ENCODE measurements at regions not wholly inside any gene's neighbourhood (a gene's known extent, or its start where the extent isn't known, plus 50 kb on each side); places are given as distances from the start of the nearest gene placed in this dataset.

DNA sequence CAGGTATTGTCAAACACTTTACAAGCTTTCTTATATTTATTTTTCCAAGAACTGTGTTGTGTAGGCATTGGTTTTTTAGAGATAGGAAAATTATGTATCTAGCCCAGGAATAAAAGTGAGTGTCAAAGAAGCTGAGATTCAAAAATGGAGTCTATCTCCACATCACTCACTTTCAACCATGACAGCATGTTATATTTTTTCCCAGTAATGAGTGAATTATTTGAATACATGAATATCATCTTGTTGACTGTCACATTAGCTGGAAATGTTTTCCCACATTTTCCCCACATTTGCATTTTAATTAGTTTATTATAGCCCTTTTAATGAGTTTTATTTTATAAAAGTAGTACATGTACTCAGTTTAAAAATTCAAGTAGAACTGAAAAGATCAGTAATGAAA, 693.7 kb downstream of the PCDH18 start:
- TF ChIP-seq, protein P1, sequence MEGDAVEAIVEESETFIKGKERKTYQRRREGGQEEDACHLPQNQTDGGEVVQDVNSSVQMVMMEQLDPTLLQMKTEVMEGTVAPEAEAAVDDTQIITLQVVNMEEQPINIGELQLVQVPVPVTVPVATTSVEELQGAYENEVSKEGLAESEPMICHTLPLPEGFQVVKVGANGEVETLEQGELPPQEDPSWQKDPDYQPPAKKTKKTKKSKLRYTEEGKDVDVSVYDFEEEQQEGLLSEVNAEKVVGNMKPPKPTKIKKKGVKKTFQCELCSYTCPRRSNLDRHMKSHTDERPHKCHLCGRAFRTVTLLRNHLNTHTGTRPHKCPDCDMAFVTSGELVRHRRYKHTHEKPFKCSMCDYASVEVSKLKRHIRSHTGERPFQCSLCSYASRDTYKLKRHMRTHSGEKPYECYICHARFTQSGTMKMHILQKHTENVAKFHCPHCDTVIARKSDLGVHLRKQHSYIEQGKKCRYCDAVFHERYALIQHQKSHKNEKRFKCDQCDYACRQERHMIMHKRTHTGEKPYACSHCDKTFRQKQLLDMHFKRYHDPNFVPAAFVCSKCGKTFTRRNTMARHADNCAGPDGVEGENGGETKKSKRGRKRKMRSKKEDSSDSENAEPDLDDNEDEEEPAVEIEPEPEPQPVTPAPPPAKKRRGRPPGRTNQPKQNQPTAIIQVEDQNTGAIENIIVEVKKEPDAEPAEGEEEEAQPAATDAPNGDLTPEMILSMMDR (IDR thresholded peaks at IDR 0.05; ENCODE audit: control insufficient read depth, insufficient read depth, low read depth, low read length, missing control alignments): no peak
- H3K4me3 ChIP-seq (ENCODE audit: control insufficient read depth, low read depth, low read length): no peak overlapping the region
- DNase-seq (ENCODE audit: low read depth): no peak

DNA sequence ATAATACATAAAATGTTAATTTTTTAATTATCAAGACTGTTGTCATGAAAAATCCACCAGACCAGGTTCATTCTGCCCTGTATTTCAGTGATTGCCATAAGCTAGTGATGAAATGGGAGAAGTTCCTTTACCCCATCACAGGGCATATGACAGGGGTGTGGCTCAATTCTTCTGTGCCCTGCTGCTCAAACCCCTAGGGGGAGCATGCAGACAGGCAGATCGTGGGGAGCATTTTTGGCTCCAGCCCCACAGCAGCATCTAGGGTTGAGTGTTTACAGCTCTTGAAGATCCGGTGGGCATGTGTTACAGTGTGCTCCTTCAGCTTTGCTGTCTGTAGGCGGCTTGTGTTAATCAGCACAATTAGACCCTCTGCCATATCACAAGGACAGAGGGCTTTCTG, 700.7 kb downstream of the PCDH18 start:
- H3K4me3 ChIP-seq (ENCODE audit: control insufficient read depth, low read depth, low read length): no peak overlapping the region
- TF ChIP-seq, protein P1 (IDR thresholded peaks at IDR 0.05; ENCODE audit: control insufficient read depth, insufficient read depth, low read depth, low read length, missing control alignments): no peak
- no peak for DNase-seq (ENCODE audit: low read depth)

DNA sequence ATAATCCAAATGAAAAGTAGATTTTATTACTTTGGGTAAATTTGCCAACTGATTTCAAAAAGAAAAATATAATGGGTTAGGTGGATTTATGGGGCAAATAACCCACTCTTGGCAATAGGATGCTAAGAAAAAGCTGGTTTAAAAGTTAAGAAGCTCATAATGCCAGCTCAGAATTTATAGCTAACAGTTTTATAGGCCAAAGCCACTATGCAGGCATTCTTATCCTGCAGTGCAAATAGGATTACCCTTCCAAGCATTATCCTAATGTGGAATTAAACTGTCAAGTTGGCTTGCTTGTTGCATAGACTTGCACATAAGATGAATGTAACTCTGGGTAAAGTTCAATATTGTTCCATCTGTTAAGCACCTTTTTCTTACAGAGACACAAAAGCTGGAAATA, 703.0 kb downstream of the PCDH18 start:
- TF ChIP-seq, protein P1 (IDR thresholded peaks at IDR 0.05; ENCODE audit: control insufficient read depth, insufficient read depth, low read depth, low read length, missing control alignments): no peak
- no peak for DNase-seq (ENCODE audit: low read depth)
- no peak overlapping the region for H3K4me3 ChIP-seq (ENCODE audit: control insufficient read depth, low read depth, low read length)

DNA sequence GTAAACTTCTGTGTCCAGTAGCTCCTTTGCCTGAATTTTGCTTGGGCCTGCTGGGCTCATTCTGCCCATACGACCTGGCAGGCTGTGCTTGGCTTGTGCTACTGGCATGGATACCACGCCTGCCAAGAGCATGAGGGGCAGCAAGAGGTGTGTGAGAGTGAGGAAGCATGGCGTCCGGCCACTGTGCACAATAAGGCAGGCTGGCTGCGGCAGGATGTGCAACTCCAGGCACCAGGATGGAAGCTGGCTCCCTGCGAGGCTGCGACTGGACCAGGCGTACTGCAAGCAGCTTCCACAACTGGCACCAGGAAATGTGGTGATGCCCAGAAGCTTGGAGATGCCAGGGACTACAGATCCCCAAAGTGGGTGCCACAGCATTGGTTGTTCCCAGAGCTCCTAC, 709.3 kb downstream of the PCDH18 start:
- H3K4me3 ChIP-seq (ENCODE audit: control insufficient read depth, low read depth, low read length): no peak overlapping the region
- DNase-seq (ENCODE audit: low read depth): no peak
- TF ChIP-seq, protein P1 (IDR thresholded peaks at IDR 0.05; ENCODE audit: control insufficient read depth, insufficient read depth, low read depth, low read length, missing control alignments): no peak

DNA sequence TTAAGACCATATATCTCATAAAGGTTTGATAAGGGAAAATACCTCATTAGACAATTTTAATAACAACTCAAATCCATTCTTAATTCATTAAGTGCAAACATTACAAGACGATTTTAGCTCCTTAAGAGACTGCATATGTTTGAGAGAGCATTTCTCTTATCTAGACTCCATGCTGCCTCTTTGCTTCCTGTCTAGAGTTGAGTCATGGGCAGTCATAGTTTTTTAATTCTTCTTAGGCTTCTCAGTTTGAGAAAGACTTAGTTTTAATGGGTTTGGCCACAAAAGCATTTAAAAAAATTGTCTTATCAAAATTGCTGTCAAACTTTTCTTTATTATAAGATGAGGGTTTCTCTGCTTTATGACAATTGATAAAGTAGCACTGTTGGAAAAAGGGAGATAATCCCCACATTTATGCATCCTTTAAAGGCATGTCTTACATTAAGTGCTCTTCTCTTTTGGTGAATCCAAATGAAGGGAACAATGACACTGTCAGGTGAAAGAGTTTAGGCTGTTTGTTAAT, 713.4 kb downstream of the PCDH18 start:
- H3K4me3 ChIP-seq (ENCODE audit: control insufficient read depth, low read depth, low read length): no peak overlapping the region
- DNase-seq (ENCODE audit: low read depth): no peak
- TF ChIP-seq, protein P1 (IDR thresholded peaks at IDR 0.05; ENCODE audit: control insufficient read depth, insufficient read depth, low read depth, low read length, missing control alignments): no peak

DNA sequence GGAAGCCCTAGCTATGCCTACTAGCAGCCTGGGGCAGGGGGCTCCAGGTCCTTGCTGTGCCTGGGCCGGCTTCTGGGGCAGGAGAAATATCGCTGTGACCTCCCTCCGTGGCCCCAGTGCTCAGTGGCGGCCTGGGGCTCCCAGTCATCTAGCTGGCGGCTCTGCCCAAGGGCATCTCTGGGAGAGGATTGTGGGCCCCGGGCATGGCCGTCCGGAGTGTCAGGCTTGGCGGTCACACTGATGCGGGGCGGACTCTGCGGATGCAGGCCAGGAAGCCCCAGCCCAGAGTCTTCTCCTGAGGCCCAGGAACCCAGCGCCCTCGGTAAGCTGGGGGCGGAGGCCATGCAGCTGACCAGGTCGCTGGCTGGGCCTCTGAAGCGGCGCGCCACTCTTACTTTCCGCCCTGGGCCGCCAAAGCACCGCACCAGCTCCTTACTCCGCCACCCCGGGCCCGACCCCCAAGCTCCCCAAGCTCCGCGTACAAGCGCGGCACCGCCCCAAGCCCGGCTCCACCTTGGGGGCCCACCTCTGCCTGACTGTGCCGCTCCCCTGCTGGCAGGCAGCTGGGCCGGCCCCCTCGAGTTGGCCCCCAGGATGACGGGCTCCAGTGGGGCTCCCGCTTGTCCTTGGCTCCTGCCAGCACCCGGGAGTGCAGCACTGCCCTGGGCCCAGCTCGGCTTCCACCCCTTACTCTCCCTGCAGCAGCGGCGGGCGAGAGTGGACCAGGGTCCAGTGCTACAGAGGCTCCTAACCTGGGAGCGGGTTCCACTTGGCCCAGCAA, 720.0 kb downstream of the PCDH18 start:
- H3K4me3 ChIP-seq (ENCODE audit: control insufficient read depth, low read depth, low read length): no peak overlapping the region
- TF ChIP-seq, protein P1 (IDR thresholded peaks at IDR 0.05; ENCODE audit: control insufficient read depth, insufficient read depth, low read depth, low read length, missing control alignments): no peak
- DNase-seq (ENCODE audit: low read depth): no peak
